Heart left ventricle (tissue), 16 donors: ENCODE measurements at regions not wholly inside any gene's neighbourhood (a gene's known extent, or its start where the extent isn't known, plus 50 kb on each side); places are given as distances from the start of the nearest gene placed in this dataset.

Source experiments
- ATAC-seq, 4 donors: fragments of 200-7000 bp; cut with Tn5 transposase; one replicate each; pipeline ENCODE4 v1.9.1; 2020 to 2022; ENCODE audit warnings: moderate library complexity in 4 of 4, mild to moderate bottlenecking in 3 of 4, moderate number of reproducible peaks in 1 of 4
- DNase-seq, 5 donors: peaks; one replicate each; pipeline ENCODE4 v3.0.0-alpha.2; 2020
- H3K27ac ChIP-seq, 12 donors: fragments of 200-600 bp; sonication (generic) in 4 of 12; one replicate each; pipeline versions ENCODE4 v1.5.0 to v1.8.0; 2016 to 2022; ENCODE audit warnings: mild to moderate bottlenecking in 2 of 12
- H3K27me3 ChIP-seq, 9 donors: fragments of 200-600 bp; sonication (generic) in 2 of 9; one replicate each; pipeline versions ENCODE4 v1.5.1 to v1.8.0; 2016 to 2022; ENCODE audit warnings: mild to moderate bottlenecking in 3 of 9
- H3K36me3 ChIP-seq, 9 donors: fragments of 200-600 bp; sonication (generic) in 2 of 9; one replicate each; pipeline versions ENCODE4 v1.5.0 to v1.8.0; 2018 to 2022; ENCODE audit warnings: mild to moderate bottlenecking in 2 of 9
- H3K4me1 ChIP-seq, 12 donors: fragments of 200-600 bp; sonication (generic) in 4 of 12; one replicate each; pipeline versions ENCODE4 v1.5.0 to v1.8.0; 2016 to 2022; ENCODE audit warnings: mild to moderate bottlenecking in 3 of 12
- H3K4me3 ChIP-seq, 12 donors: fragments of 200-600 bp; sonication (generic) in 4 of 12; one replicate each; pipeline versions ENCODE4 v1.5.0 to v1.8.0; 2017 to 2022; ENCODE audit warnings: mild to moderate bottlenecking in 9 of 12, moderate library complexity in 4 of 12
- H3K9me3 ChIP-seq, 12 donors: fragments of 200-600 bp; sonication (generic) in 4 of 12; one replicate each; pipeline versions ENCODE4 v1.5.0 to v1.8.0; 2016 to 2022; ENCODE audit warnings: mild to moderate bottlenecking in 1 of 12
- CTCF ChIP-seq, 12 donors: fragments of 200-600 bp; sonication (generic) in 4 of 12; IDR thresholded peaks; one replicate each; pipeline versions ENCODE4 v1.5.0 to v1.8.0; 2018 to 2022; ENCODE audit warnings: antibody characterized with exemption in 12 of 12, mild to moderate bottlenecking in 5 of 12
- POLR2A ChIP-seq, 2 donors: fragments of 450-650 bp; IDR thresholded peaks; one replicate each; pipeline ENCODE4 v1.6.1; 2017; ENCODE audit warnings: antibody characterized with exemption in 2 of 2, mild to moderate bottlenecking in 2 of 2, moderate library complexity in 2 of 2
- WGBS, 4 donors: extraction: QIAGEN DNeasy Blood & Tissue Kit in 2 of 4; methylation state at CpG; one replicate each; pipeline versions ENCODE4 v1.1.5 to v1.1.7; 2013 to 2018; 5-methylcytosine and 5-hydroxymethylcytosine counted together
- intact Hi-C, 10 donors: fragments of 100-400 bp; cut with DNase I; formaldehyde crosslinking; loops; one replicate each; pipeline versions ENCODE4 v1.11.1 to v1.14.2; 2022
- donor health status: ischemic (EF 13 %, LVEDD 7.1; RV severe dilation, severe dysfunction).
- donor health status: healthy with polysubstance abuse.
- donor health status: DM: no; HTN: yes; CAD: no.
- donor health status: DM: no; HTN: no; CAD: no.
- donor health status: ischemic (EF 25% LVEDD 6.9; RV normal size, moderate dysfunction).
- donor health status: ischemic (EF 25% LVEDD 5.7; RV mildly dilated, moderate dysfunction).
- donor health status: healthy.
- donor health status: DM: yes; HTN: yes; CAD: no.
- donor health status: ischemic (EF 35%, LVEDD 5.7; RV mildly dilated, moderate dysfunction).
- donor health status: nonischemic (EF 11% LVEDD 7.7; RV severe dilation, severe dysfunction).
- donor health status: DM: yes; HTN: yes; CAD: no.
- donor health status: PGD.
- donor health status: ischemic (EF 29% LVEDD 5.4; RV normal size, mild dysfunction).
- donor health status: nonischemic (EF 23%, LVEDD 6.1; RV moderate dilation, normal function).

- no peaks in the 10 kb centered on the region for H3K9me3 ChIP-seq
- TF ChIP-seq POLR2A (IDR thresholded peaks at IDR 0.05) (no peak), CTCF (IDR thresholded peaks at IDR 0.05) (no peak)
- H3K27ac ChIP-seq, result no peak overlapping the region
- intact Hi-C loops, result no loop called here
- H3K4me3 ChIP-seq, result no peak overlapping the region
- DNase-seq (no peak), ATAC-seq (no peak)
- H3K36me3 ChIP-seq, result no peaks in the 10 kb centered on the region
- H3K27me3 ChIP-seq, result no peaks in the 10 kb centered on the region
- 61 to 68% (median 66%) methylated on average over 2 of the region's 2 CpGs for WGBS, 4 donors
- H3K4me1 ChIP-seq, result peaks cover 0 to 5% (median 0%) of the 10 kb centered on the region in 12 donors
These were observed 266.7 kb upstream of the CLNK start for GRCh38 chr4:10951306-10951705.

GRCh38 chr4:10949039-10949733 lies 264.6 kb upstream of the CLNK start:
- Histone ChIP-seq H3K27ac (no peak overlapping the region), H3K9me3 (no peaks in the 10 kb centered on the region), H3K36me3 (no peaks in the 10 kb centered on the region), H3K27me3 (no peaks in the 10 kb centered on the region), H3K4me3 (no peak overlapping the region), H3K4me1 (no peaks in the 10 kb centered on the region)
- DNase-seq (no peak), ATAC-seq (no peak)
- intact Hi-C loops, result no loop called here
- WGBS, 4 donors, result 80 to 95% (median 85%) methylated on average over 6 of the region's 6 CpGs
- TF ChIP-seq POLR2A (IDR thresholded peaks at IDR 0.05) (no peak), CTCF (IDR thresholded peaks at IDR 0.05) (no peak)

- ATAC-seq (no peak), DNase-seq (no peak)
- H3K4me3 ChIP-seq, result no peak overlapping the region
- H3K36me3 ChIP-seq, result no peaks in the 10 kb centered on the region
- no peak for TF ChIP-seq CTCF (IDR thresholded peaks at IDR 0.05)
- TF ChIP-seq POLR2A (IDR thresholded peaks at IDR 0.05), result no peak
- intact Hi-C loops, result no loop called here
- no peaks in the 10 kb centered on the region for H3K9me3 ChIP-seq
- no peaks in the 10 kb centered on the region for H3K4me1 ChIP-seq
- WGBS, 4 donors, result 64 to 96% (median 81%) methylated on average over 4 of the region's 4 CpGs
- H3K27me3 ChIP-seq, result no peaks in the 10 kb centered on the region
- H3K27ac ChIP-seq, result no peak overlapping the region
These were observed 263.3 kb upstream of the CLNK start for GRCh38 chr4:10947898-10948297.

GRCh38 chr4:10944321-10944720 lies 259.8 kb upstream of the CLNK start:
- Histone ChIP-seq H3K9me3 (peaks cover 0 to 13% (median 0%) of the 10 kb centered on the region in 12 donors), H3K27me3 (no peaks in the 10 kb centered on the region), H3K36me3 (no peaks in the 10 kb centered on the region), H3K27ac (no peak overlapping the region), H3K4me1 (no peaks in the 10 kb centered on the region), H3K4me3 (no peak overlapping the region)
- DNase-seq (no peak), ATAC-seq (no peak)
- 42 to 50% (median 47%) methylated on average over 1 of the region's 1 CpG for WGBS, 4 donors
- intact Hi-C loops, result no loop called here
- TF ChIP-seq POLR2A (IDR thresholded peaks at IDR 0.05) (no peak), CTCF (IDR thresholded peaks at IDR 0.05) (no peak)
